HG03432 (cell line): ENCODE measurements at regions not wholly inside any gene's neighbourhood (a gene's known extent, or its start where the extent isn't known, plus 50 kb on each side); places are given as distances from the start of the nearest gene placed in this dataset.

ENCODE experiments used
- ATAC-seq: cut with Tn5 transposase; IDR thresholded peaks from one replicate; pipeline ENCODE4 v1.9.1; 2021; ENCODE audit warnings: mild to moderate bottlenecking, moderate library complexity; ENCODE audit not compliant: unreplicated experiment

GRCh38 chr9:28883234-28883633, 1310.0 kb upstream of the C9orf72 start:
- ATAC-seq = no peak

- ATAC-seq = no peak
Measured at GRCh38 chr9:28887188-28887884, 1314.1 kb upstream of the C9orf72 start.

GRCh38 chr9:28888806-28889205, 1315.5 kb upstream of the C9orf72 start:
- no peak for ATAC-seq

- no peak for ATAC-seq
Measured at GRCh38 chr9:28892538-28892937, 1319.3 kb upstream of the C9orf72 start.

GRCh38 chr9:28899267-28899666, 1326.0 kb upstream of the C9orf72 start:
- ATAC-seq = no peak

- ATAC-seq = no peak
Measured at GRCh38 chr9:28899926-28900325, 1326.6 kb upstream of the C9orf72 start.

GRCh38 chr9:28900406-28900805, 1327.1 kb upstream of the C9orf72 start:
- no peak for ATAC-seq

GRCh38 chr9:28909526-28909925, 1336.2 kb upstream of the C9orf72 start:
- ATAC-seq = no peak

DNA sequence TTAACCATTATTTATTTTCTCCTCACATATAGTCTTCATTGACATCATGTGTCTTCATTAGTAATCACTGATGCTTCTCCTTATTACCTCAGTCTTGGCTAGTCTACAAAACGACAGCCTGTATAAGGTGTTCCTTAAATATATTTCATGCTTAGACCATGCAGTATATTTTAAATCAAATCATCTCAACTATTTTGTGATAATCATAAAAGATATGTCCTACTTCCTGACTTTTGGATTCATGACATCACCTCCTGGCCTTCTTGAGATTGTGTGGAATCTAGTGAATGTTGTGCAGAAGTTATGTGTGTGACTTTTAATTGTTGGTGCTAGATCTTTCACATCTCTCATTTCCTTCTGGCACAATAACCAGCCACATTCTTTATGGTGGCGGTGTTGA, 1339.3 kb upstream of the C9orf72 start:
- no peak for ATAC-seq

- no peak for ATAC-seq
Measured at GRCh38 chr9:28915202-28915930, 1342.1 kb upstream of the C9orf72 start.

DNA sequence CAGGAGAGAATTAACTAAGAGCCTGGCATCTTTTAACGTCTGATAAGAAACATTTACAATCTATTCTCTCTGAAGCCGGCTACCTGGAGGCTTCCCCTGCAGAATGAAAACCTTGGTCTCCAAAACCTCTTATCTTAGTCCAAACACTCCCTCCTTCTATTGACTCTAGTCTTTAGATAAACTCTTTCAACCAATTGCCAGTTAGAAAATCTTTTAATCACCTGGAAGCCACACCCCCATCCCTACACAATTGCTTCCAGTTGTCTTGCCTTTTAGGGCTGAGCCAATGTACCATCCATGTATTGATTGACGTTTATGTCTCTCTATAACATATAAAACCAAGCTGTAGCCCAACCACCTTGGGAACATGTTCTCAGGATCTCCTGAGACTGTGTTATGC, 1343.1 kb upstream of the C9orf72 start:
- ATAC-seq = no peak

- ATAC-seq = no peak
Measured at GRCh38 chr9:28921857-28922500, 1348.7 kb upstream of the C9orf72 start.

DNA sequence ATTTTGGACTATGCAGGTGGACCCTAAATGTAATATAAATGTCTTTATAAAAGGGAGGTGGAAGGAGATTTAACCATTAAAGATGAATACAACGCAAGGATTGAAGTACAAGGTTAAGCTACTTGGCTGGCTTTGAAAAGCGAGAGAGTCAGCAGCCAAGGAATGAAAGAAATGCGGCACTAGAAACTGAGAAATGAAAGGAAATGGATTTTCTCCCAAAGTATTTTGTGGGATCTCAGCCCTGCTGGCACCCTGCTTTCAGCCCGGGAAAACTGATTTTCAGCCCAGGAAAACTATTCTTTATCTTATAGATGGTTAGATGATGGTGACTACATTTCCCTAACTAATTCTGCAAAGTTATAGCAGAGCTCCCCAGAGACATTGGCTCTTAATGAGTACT, 1349.6 kb upstream of the C9orf72 start:
- no peak for ATAC-seq

GRCh38 chr9:28923351-28923750, 1350.1 kb upstream of the C9orf72 start:
- no peak for ATAC-seq

- no peak for ATAC-seq
Measured at GRCh38 chr9:28925157-28925556, 1351.9 kb upstream of the C9orf72 start.

DNA sequence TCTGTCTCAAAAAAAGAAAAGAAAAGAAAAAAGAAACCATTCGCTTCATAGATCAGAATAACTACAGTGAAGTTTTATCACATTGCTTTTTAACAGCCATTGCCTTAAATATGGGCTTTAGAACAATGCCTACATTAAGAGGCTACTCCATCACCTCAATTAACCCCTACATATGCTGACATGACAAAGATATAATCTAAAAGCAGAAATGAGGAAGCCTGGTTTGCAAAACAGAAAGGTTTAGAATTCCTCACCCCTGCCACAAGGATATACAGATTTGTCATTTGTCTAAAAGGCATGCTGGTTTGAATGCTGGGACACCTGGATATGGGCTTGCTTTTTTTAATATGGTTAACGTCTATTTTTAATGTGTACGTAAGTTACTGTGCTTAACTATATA, 1353.0 kb upstream of the C9orf72 start:
- ATAC-seq = no peak

GRCh38 chr9:28927691-28928090, 1354.4 kb upstream of the C9orf72 start:
- no peak for ATAC-seq

DNA sequence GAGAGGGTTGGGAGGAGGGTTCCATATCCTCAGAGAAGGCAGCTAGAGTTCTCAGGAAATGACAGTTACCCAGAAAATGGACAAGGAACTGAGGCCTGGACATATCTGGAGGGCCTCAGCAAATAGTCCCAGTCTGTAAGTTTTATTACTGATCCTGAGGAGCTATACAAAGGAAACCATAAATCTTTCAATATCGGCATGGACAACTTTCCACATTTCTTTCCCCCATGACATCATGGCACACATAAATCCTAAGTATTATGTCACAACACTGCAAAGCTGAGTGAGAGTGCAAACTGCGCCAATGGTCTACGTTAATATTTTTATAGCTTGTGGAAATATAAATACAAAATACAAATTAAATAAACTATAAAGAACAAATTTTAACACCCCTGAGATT, 1356.2 kb upstream of the C9orf72 start:
- no peak for ATAC-seq

GRCh38 chr9:28930766-28931165, 1357.5 kb upstream of the C9orf72 start:
- no peak for ATAC-seq

GRCh38 chr9:28934111-28934510, 1360.8 kb upstream of the C9orf72 start:
- ATAC-seq = no peak

GRCh38 chr9:28938981-28939380, 1365.7 kb upstream of the C9orf72 start:
- no peak for ATAC-seq

DNA sequence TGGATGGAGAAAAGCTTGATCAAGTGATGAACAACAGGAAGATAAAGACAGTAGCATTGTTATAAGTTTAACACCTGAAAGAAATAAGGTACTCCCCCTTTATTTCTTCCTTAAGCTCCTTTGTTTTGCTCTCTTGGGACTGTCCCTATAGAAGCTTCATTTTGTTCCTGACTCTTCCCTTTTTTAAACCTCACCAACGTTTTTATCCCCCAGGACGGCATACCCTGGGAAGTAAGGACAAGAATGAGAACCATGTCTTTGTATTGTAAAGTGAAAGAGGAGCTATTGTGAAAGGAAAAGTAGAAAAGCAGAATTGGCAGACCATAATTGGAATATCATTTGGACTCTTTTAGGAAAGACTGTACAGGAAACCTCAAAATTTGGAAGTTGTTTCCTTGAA, 1368.6 kb upstream of the C9orf72 start:
- ATAC-seq = no peak
